ENCODE measurements at regions not wholly inside any gene's neighbourhood (a gene's known extent, or its start where the extent isn't known, plus 50 kb on each side); places are given as distances from the start of the nearest gene placed in this dataset.

DNA sequence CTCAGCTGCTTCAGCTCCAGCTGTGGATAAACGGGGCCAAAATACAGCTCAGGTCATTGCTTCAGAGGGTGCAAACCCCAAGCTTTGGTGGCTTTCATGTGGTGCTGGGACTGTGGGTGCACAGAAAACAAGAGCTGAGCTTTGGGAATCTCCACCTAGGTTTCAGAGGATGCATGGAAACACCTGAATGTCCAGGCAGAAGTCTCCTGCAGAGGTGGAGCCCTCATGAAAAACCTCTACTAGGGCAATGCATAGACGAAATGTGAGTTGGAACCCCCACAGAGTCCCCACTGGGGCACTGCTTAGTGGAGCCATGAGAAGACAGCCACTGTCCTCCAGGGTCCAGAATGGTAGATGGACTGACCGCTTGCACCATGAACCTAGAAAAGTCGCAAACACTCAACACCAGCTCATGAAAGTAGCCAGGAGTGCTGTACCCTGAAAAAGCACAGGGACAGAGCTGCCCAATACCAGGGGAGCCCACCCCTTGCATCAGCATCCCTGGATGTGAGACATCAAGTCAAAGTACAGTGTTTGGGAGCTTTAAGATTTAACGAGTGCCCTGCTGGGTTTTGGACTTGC is 147.9 kb upstream of the SOX11 start:
- peaks cover 25% of the 10 kb centered on the region for H3K36me3 Mint-ChIP-seq (ENCODE audit: unreplicated experiment)
- no peak for DNase-seq
- peaks cover 12% of the 10 kb centered on the region for H3K4me1 Mint-ChIP-seq (ENCODE audit: low read depth, unreplicated experiment)
- TF ChIP-seq, protein P1, sequence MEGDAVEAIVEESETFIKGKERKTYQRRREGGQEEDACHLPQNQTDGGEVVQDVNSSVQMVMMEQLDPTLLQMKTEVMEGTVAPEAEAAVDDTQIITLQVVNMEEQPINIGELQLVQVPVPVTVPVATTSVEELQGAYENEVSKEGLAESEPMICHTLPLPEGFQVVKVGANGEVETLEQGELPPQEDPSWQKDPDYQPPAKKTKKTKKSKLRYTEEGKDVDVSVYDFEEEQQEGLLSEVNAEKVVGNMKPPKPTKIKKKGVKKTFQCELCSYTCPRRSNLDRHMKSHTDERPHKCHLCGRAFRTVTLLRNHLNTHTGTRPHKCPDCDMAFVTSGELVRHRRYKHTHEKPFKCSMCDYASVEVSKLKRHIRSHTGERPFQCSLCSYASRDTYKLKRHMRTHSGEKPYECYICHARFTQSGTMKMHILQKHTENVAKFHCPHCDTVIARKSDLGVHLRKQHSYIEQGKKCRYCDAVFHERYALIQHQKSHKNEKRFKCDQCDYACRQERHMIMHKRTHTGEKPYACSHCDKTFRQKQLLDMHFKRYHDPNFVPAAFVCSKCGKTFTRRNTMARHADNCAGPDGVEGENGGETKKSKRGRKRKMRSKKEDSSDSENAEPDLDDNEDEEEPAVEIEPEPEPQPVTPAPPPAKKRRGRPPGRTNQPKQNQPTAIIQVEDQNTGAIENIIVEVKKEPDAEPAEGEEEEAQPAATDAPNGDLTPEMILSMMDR (IDR thresholded peaks at IDR 0.05; ENCODE audit: partially characterized antibody, unreplicated experiment) = no peak
- H3K27ac Mint-ChIP-seq (ENCODE audit: unreplicated experiment) = no peak overlapping the region
- no peak overlapping the region for H3K4me3 Mint-ChIP-seq (ENCODE audit: unreplicated experiment)
- no peaks in the 10 kb centered on the region for H3K27me3 Mint-ChIP-seq (ENCODE audit: unreplicated experiment)
- peaks cover 7% of the 10 kb centered on the region for H3K9me3 Mint-ChIP-seq (ENCODE audit: unreplicated experiment)

DNA sequence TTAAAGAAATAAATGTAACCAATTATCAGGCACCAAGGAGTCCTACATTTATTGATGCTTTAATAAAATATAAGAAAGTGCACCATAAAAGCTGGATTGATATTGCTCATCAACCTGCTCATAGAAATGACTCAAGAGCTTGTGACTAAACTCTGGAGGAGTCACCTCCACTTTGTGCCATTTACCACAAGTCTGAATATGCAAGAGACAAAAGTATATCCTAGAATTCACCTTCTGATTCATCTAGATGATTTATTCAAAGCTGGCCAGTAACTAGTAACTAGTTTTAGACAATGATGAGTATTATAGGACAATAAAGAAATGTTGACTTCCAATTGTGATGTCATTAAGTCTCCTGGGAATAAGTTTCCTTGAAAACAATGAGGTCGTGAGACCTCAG is 146.0 kb upstream of the SOX11 start:
- Mint-ChIP-seq H3K4me3 (ENCODE audit: unreplicated experiment) (no peak overlapping the region), H3K36me3 (ENCODE audit: unreplicated experiment) (peaks cover 25% of the 10 kb centered on the region), H3K27me3 (ENCODE audit: unreplicated experiment) (no peaks in the 10 kb centered on the region), H3K27ac (ENCODE audit: unreplicated experiment) (no peak overlapping the region), H3K9me3 (ENCODE audit: unreplicated experiment) (peaks cover 7% of the 10 kb centered on the region), H3K4me1 (ENCODE audit: low read depth, unreplicated experiment) (peaks cover 4% of the 10 kb centered on the region)
- DNase-seq = no peak
- TF ChIP-seq, protein P1 (IDR thresholded peaks at IDR 0.05; ENCODE audit: partially characterized antibody, unreplicated experiment) = no peak

DNA sequence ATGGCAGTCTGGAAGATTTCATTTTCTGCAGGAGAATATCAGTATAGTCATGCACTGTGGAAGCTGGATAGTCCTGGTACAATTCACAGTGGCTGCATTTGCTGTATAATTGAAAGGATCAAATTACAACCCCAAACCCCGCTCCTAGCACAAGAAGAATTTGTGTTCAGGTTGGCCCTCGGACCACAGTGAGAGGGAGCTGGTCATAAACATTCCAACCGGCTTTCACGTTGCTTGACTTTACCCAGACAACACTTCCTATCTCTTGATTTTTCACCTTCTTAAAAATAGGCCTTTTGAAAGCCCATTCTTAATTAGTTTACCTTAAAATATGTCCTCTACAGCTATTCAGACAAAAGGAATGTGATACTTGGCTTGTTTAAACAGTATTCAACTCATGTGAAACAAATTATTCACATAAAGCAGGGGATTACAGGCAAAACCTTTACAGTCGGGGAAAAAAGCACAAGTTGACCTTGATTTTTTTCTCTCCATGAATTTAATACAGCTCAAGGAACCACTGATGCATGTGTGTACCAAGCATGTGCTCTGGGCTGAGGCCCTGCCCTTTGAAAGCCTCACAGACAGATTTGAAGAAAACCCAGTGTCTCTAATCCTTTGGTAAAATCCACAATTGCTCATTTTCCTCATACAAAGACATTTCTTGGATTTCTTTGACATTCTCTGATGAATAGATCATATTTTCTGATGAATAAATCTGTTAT is 143.0 kb upstream of the SOX11 start:
- H3K27ac Mint-ChIP-seq (ENCODE audit: unreplicated experiment) = no peak overlapping the region
- peaks cover 7% of the 10 kb centered on the region for H3K9me3 Mint-ChIP-seq (ENCODE audit: unreplicated experiment)
- no peak overlapping the region for H3K4me3 Mint-ChIP-seq (ENCODE audit: unreplicated experiment)
- TF ChIP-seq, protein P1 (IDR thresholded peaks at IDR 0.05; ENCODE audit: partially characterized antibody, unreplicated experiment) = no peak
- peaks cover 23% of the 10 kb centered on the region for H3K36me3 Mint-ChIP-seq (ENCODE audit: unreplicated experiment)
- no peak for DNase-seq
- no peaks in the 10 kb centered on the region for H3K27me3 Mint-ChIP-seq (ENCODE audit: unreplicated experiment)
- peaks cover 4% of the 10 kb centered on the region for H3K4me1 Mint-ChIP-seq (ENCODE audit: low read depth, unreplicated experiment)

DNA sequence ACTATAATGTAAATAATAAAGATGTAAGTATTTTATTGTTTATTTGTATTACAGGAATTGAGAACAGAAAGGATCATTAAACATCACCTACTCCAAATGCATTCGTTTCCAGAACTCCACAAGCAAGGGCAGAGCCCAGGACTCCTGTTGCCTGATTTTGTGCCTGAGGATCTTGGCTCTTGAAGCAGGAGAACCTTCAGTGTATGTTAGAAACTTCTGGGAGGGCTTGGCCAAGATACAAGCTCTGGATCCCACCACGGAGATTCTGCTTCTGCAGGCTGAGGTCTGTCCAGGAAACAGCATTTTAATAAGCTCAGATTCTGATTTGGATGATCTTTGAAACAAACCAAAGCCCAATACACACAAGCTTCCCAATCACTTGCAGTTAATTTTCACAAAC is 142.4 kb upstream of the SOX11 start:
- Mint-ChIP-seq H3K36me3 (ENCODE audit: unreplicated experiment) (peaks cover 20% of the 10 kb centered on the region), H3K27ac (ENCODE audit: unreplicated experiment) (no peak overlapping the region), H3K4me3 (ENCODE audit: unreplicated experiment) (no peak overlapping the region), H3K27me3 (ENCODE audit: unreplicated experiment) (no peaks in the 10 kb centered on the region), H3K4me1 (ENCODE audit: low read depth, unreplicated experiment) (peaks cover 4% of the 10 kb centered on the region), H3K9me3 (ENCODE audit: unreplicated experiment) (peaks cover 6% of the 10 kb centered on the region)
- TF ChIP-seq, protein P1 (IDR thresholded peaks at IDR 0.05; ENCODE audit: partially characterized antibody, unreplicated experiment) = no peak
- DNase-seq = no peak

DNA sequence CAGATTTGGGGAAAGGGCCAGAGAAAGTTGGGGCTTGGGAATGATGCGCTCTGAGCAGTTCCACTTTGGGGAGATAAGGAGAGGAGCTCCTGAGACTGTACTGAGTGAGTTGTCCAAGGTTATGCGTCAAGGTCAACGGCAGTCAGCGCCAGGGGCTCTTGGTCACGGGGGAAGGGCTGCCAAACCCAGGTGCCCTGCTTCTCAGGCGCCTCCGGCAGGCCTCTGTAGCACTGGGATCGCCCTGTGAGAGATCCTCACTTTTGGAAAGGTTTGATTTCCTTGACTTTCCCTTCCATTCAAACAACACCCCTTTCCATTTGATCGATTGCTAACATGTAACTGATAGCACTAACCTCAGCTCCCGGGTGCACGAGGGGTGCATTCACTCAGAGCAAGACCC is 136.5 kb upstream of the SOX11 start:
- Mint-ChIP-seq H3K9me3 (ENCODE audit: unreplicated experiment) (peaks cover 2% of the 10 kb centered on the region), H3K36me3 (ENCODE audit: unreplicated experiment) (peaks cover 10% of the 10 kb centered on the region), H3K27ac (ENCODE audit: unreplicated experiment) (no peak overlapping the region), H3K4me1 (ENCODE audit: low read depth, unreplicated experiment) (no peaks in the 10 kb centered on the region), H3K4me3 (ENCODE audit: unreplicated experiment) (no peak overlapping the region), H3K27me3 (ENCODE audit: unreplicated experiment) (no peaks in the 10 kb centered on the region)
- TF ChIP-seq, protein P1 (IDR thresholded peaks at IDR 0.05; ENCODE audit: partially characterized antibody, unreplicated experiment) = no peak
- DNase-seq = no peak
